ENCODE measurements at regions not wholly inside any gene's neighbourhood (a gene's known extent, or its start where the extent isn't known, plus 50 kb on each side); places are given as distances from the start of the nearest gene placed in this dataset.

GRCh38 chrX:44705817-44706551, 137.8 kb upstream of the DUSP21 start:
- Histone ChIP-seq H3K4me3 (no peak overlapping the region), H3K4me1 (replicated peaks in 1 of 2) (no peaks in the 10 kb centered on the region), H3K27me3 (no peaks in the 10 kb centered on the region), H3K27ac (no peak overlapping the region), H3K36me3 (replicated peaks in 1 of 2) (no peaks in the 10 kb centered on the region), H3K9me3 (replicated peaks in 1 of 3) (no peaks in the 10 kb centered on the region)
- DNase-seq = no peak
- 58 to 70% (median 62%) methylated on average over 7 to 8 of the region's 8 CpGs for WGBS, 4 donors
- no peak for TF ChIP-seq POLR2A (IDR thresholded peaks at IDR 0.05)
- intact Hi-C loops (cut with DNase I) = no loop called here

- Histone ChIP-seq H3K4me3 (no peak overlapping the region), H3K36me3 (replicated peaks in 1 of 2) (no peaks in the 10 kb centered on the region), H3K27me3 (peaks cover 6% of the 10 kb centered on the region), H3K4me1 (replicated peaks in 1 of 2) (no peaks in the 10 kb centered on the region), H3K27ac (no peak overlapping the region), H3K9me3 (replicated peaks in 1 of 3) (no peaks in the 10 kb centered on the region)
- DNase-seq = no peak
- intact Hi-C loops (cut with DNase I) = no loop called here
- TF ChIP-seq CTCF (IDR thresholded peaks at IDR 0.05) (no peak), POLR2A (IDR thresholded peaks at IDR 0.05) (no peak)
- whole genome bisulfite sequencing, 4 donors = 89 to 97% (median 92%) methylated on average over 2 to 3 of the region's 3 CpGs
Measured at GRCh38 chrX:44698357-44698756, 145.5 kb upstream of the DUSP21 start.

GRCh38 chrX:44693255-44693654, 150.6 kb upstream of the DUSP21 start:
- intact Hi-C loops (cut with DNase I) = no loop called here
- TF ChIP-seq POLR2A (IDR thresholded peaks at IDR 0.05) (no peak), CTCF (IDR thresholded peaks at IDR 0.05) (no peak)
- WGBS, 4 donors = 59 to 68% (median 63%) methylated on average over 3 of the region's 3 CpGs
- no peak overlapping the region for H3K4me3 ChIP-seq
- H3K9me3 ChIP-seq (replicated peaks in 1 of 3) = no peaks in the 10 kb centered on the region
- no peak overlapping the region for H3K27ac ChIP-seq
- no peaks in the 10 kb centered on the region for H3K27me3 ChIP-seq
- H3K36me3 ChIP-seq (replicated peaks in 1 of 2) = no peaks in the 10 kb centered on the region
- DNase-seq = no peak
- no peaks in the 10 kb centered on the region for H3K4me1 ChIP-seq (replicated peaks in 1 of 2)

- H3K4me1 ChIP-seq (replicated peaks in 1 of 2) = no peaks in the 10 kb centered on the region
- no peak overlapping the region for H3K27ac ChIP-seq
- no peaks in the 10 kb centered on the region for H3K9me3 ChIP-seq (replicated peaks in 1 of 3)
- intact Hi-C loops (cut with DNase I) = no loop called here
- no peak for TF ChIP-seq POLR2A (IDR thresholded peaks at IDR 0.05)
- TF ChIP-seq CTCF (IDR thresholded peaks at IDR 0.05) = no peak
- no peak for DNase-seq
- H3K27me3 ChIP-seq = peaks cover 6% of the 10 kb centered on the region
- H3K4me3 ChIP-seq = no peak overlapping the region
- H3K36me3 ChIP-seq (replicated peaks in 1 of 2) = no peaks in the 10 kb centered on the region
- WGBS, 4 donors = 73 to 86% (median 82%) methylated on average over 1 to 2 of the region's 2 CpGs
Measured at GRCh38 chrX:44690129-44690528, 147.5 kb upstream of the FUNDC1 start.

Data from adrenal gland (tissue), 9 donors.